ENCODE measurements at regions not wholly inside any gene's neighbourhood (a gene's known extent, or its start where the extent isn't known, plus 50 kb on each side); places are given as distances from the start of the nearest gene placed in this dataset.
"Not testable (repeated sequence)": the region's sequence is repeated elsewhere in the genome, so short reads cannot be mapped to it uniquely, and the experiment has no call there.

- DNase-seq (ENCODE audit: low spot score), result no peak
Observed at GRCh38 chr1:69077633-69078032, 490.1 kb upstream of the LRRC7 start.

GRCh38 chr1:69081668-69082067, 486.1 kb upstream of the LRRC7 start:
- DNase-seq (ENCODE audit: low spot score), result no peak

- DNase-seq (ENCODE audit: low spot score), result no peak
Observed at GRCh38 chr1:69082312-69082711, 485.4 kb upstream of the LRRC7 start.

- no peak for DNase-seq (ENCODE audit: low spot score)
Observed at GRCh38 chr1:69086148-69086547, 481.6 kb upstream of the LRRC7 start.

GRCh38 chr1:69088571-69088970, 479.2 kb upstream of the LRRC7 start:
- DNase-seq (ENCODE audit: low spot score), result no peak

GRCh38 chr1:69090170-69090569, 477.6 kb upstream of the LRRC7 start:
- no peak for DNase-seq (ENCODE audit: low spot score)

GRCh38 chr1:69090752-69091151, 477.0 kb upstream of the LRRC7 start:
- no peak for DNase-seq (ENCODE audit: low spot score)

GRCh38 chr1:69102058-69102457, 465.7 kb upstream of the LRRC7 start:
- DNase-seq (ENCODE audit: low spot score), result not testable (repeated sequence)

GRCh38 chr1:69103213-69103612, 464.5 kb upstream of the LRRC7 start:
- no peak for DNase-seq (ENCODE audit: low spot score)

GRCh38 chr1:69103705-69104385, 463.9 kb upstream of the LRRC7 start:
- peak; percentile 70 for DNase-seq (ENCODE audit: low spot score)

GRCh38 chr1:69104894-69105293, 462.8 kb upstream of the LRRC7 start:
- DNase-seq (ENCODE audit: low spot score), result no peak

- DNase-seq (ENCODE audit: low spot score), result no peak
Observed at GRCh38 chr1:69109277-69109676, 458.4 kb upstream of the LRRC7 start.

- no peak for DNase-seq (ENCODE audit: low spot score)
Observed at GRCh38 chr1:69110851-69111250, 456.9 kb upstream of the LRRC7 start.

GRCh38 chr1:69120126-69120741, 447.5 kb upstream of the LRRC7 start:
- DNase-seq (ENCODE audit: low spot score), result not testable (repeated sequence)

- peak; percentile 60 for DNase-seq (ENCODE audit: low spot score)
Observed at GRCh38 chr1:69120817-69121216, 446.9 kb upstream of the LRRC7 start.

GRCh38 chr1:69121723-69122122, 446.0 kb upstream of the LRRC7 start:
- DNase-seq (ENCODE audit: low spot score), result no peak

GRCh38 chr1:69122373-69122772, 445.3 kb upstream of the LRRC7 start:
- DNase-seq (ENCODE audit: low spot score), result no peak

- peak; percentile 39 for DNase-seq (ENCODE audit: low spot score)
Observed at GRCh38 chr1:69123486-69123885, 444.2 kb upstream of the LRRC7 start.

GRCh38 chr1:69126796-69127195, 440.9 kb upstream of the LRRC7 start:
- no peak for DNase-seq (ENCODE audit: low spot score)

GRCh38 chr1:69128204-69128603, 439.5 kb upstream of the LRRC7 start:
- DNase-seq (ENCODE audit: low spot score), result no peak

GRCh38 chr1:69129538-69129937, 438.2 kb upstream of the LRRC7 start:
- no peak for DNase-seq (ENCODE audit: low spot score)

- no peak for DNase-seq (ENCODE audit: low spot score)
Observed at GRCh38 chr1:69138172-69138571, 429.6 kb upstream of the LRRC7 start.

- no peak for DNase-seq (ENCODE audit: low spot score)
Observed at GRCh38 chr1:69139007-69139406, 428.7 kb upstream of the LRRC7 start.

GRCh38 chr1:69146303-69146702, 421.4 kb upstream of the LRRC7 start:
- DNase-seq (ENCODE audit: low spot score), result no peak
